Central memory CD8-positive, alpha-beta T cell (primary cell): ENCODE measurements at regions not wholly inside any gene's neighbourhood (a gene's known extent, or its start where the extent isn't known, plus 50 kb on each side); places are given as distances from the start of the nearest gene placed in this dataset.

Source experiments
- ATAC-seq: fragments of 150-1000 bp; cut with Tn5 transposase; replicated peaks from 2 replicates; pipeline ENCODE4 v1.10.0; 2022; ENCODE audit warnings: mild to moderate bottlenecking, moderate FRiP score, moderate number of reproducible peaks; ENCODE audit not compliant: poor library complexity, severe bottlenecking; ENCODE audit errors: extremely low read depth
- DNase-seq, 2 donors: peaks; one replicate each; pipeline ENCODE4 v3.0.0; 2021; ENCODE audit warnings: low spot score in 2 of 2
- H3K27ac Mint-ChIP-seq: one replicate; pipeline ENCODE4 v1.8.0; 2022; ENCODE audit warnings: low read depth, mild to moderate bottlenecking, moderate library complexity, mixed read lengths
- H3K27me3 Mint-ChIP-seq: one replicate; pipeline ENCODE4 v1.8.0; 2022; ENCODE audit warnings: mixed read lengths
- H3K36me3 Mint-ChIP-seq: one replicate; pipeline ENCODE4 v1.8.0; 2022; ENCODE audit warnings: mild to moderate bottlenecking, moderate library complexity, mixed read lengths; ENCODE audit not compliant: insufficient read depth
- H3K4me1 Mint-ChIP-seq: one replicate; pipeline ENCODE4 v1.8.0; 2022; ENCODE audit warnings: mixed read lengths
- H3K4me3 Mint-ChIP-seq: one replicate; pipeline ENCODE4 v1.8.0; 2022; ENCODE audit warnings: mild to moderate bottlenecking, moderate library complexity, mixed read lengths
- H3K9me3 Mint-ChIP-seq: one replicate; pipeline ENCODE4 v1.8.0; 2022; ENCODE audit warnings: mixed read lengths

DNA sequence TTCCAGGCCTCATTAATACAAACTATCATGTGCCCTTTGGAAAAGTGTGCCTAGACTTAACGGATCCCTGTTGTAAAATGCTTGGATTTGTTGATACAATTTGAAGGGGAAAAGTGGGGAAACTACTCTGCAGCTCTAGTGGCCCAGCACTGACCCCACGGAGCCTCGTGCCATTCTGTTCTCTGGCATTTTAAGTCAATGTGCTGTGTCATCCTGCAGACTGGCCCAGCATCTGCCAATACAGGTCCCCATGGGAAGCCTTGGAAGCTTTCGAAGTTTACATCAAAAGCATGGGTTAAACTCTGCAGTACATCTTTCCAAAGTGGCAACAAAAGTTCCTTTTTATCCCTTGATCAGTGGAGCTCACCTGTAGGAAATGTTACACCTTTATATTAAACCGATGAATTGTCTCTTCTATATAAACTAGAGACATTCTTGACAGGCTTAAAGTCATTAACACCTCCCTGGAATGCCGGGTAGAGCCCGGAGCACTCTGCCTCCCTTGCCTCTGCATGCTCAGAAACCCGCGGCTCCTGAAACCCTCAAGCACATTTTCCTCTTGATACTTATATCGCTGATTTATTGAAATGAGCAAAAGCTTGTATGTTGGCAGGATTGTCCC is 596.0 kb upstream of the ADAMTS16 start:
- DNase-seq: no peak
- H3K4me3 Mint-ChIP-seq: no peak overlapping the region
- no peak for ATAC-seq
- H3K27ac Mint-ChIP-seq: no peak overlapping the region
- no peaks in the 10 kb centered on the region for H3K4me1 Mint-ChIP-seq
- H3K27me3 Mint-ChIP-seq: no peaks in the 10 kb centered on the region
- H3K9me3 Mint-ChIP-seq: peaks cover 28% of the 10 kb centered on the region
- no peaks in the 10 kb centered on the region for H3K36me3 Mint-ChIP-seq

DNA sequence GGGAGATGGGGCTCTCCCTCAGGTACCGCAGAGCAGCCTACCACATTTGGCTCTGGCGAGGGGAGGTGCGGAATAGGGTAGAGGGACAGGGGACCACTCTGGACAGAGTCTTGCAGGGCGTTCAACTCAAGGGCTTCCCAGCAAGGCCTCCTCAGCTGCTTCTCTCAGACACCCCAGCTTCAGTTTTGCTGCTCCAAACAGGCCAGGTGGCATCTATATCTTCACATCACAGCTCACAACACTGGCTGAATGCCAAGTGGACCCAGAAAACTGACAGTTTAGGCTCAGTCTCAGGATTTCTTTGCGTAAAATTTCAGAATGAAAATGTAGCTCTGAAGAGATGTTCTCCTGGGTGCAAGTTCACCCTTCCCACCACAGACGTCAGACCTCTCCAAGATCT is 592.6 kb upstream of the ADAMTS16 start:
- Mint-ChIP-seq H3K9me3 (peaks cover 35% of the 10 kb centered on the region), H3K36me3 (no peaks in the 10 kb centered on the region), H3K4me3 (no peak overlapping the region), H3K27ac (no peak overlapping the region), H3K4me1 (no peaks in the 10 kb centered on the region), H3K27me3 (no peaks in the 10 kb centered on the region)
- DNase-seq (no peak), ATAC-seq (no peak)

DNA sequence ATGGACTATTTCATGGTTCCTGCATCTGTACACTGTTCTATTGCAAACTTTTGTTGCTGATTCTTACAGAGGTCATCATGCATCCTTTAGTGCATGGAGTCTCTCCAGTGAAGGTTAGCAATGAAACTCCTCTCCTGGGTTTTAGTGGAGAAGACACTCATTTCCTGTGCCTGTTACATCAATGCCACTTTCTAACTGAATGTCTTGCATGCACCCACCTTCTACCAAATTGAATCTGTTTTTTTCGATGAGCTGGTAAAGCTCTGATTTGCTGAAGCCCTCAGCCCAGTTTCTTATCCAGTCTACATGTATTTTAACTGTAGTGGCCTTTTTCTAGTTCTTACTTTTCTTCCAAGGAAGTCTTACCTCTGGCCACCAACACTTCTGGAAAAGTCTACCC is 591.8 kb upstream of the ADAMTS16 start:
- no peak for DNase-seq
- no peaks in the 10 kb centered on the region for H3K36me3 Mint-ChIP-seq
- no peaks in the 10 kb centered on the region for H3K27me3 Mint-ChIP-seq
- H3K27ac Mint-ChIP-seq: no peak overlapping the region
- no peak for ATAC-seq
- H3K4me3 Mint-ChIP-seq: no peak overlapping the region
- peaks cover 40% of the 10 kb centered on the region for H3K9me3 Mint-ChIP-seq
- no peaks in the 10 kb centered on the region for H3K4me1 Mint-ChIP-seq

DNA sequence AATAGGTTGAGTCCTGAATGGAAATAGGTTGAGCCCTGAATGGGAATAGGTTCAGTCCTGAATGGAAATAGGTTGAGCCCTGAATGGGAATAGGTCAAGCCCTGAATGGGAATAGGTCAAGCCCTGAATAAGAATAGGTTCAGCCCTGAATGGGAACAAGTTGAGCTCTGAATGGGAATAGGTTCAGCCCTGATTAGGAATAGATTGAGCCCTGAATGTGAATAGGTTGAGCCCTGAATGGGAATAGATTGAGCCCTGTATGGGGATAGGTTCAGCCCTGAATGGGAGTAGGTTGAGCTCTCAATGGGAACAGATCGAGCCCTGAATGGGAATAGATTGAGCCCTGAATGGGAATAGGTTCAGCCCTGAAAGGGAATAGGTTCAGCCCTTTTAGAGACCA is 590.8 kb upstream of the ADAMTS16 start:
- DNase-seq (no peak), ATAC-seq (no peak)
- peaks cover 40% of the 10 kb centered on the region for H3K9me3 Mint-ChIP-seq
- H3K36me3 Mint-ChIP-seq: no peaks in the 10 kb centered on the region
- H3K27ac Mint-ChIP-seq: no peak overlapping the region
- no peak overlapping the region for H3K4me3 Mint-ChIP-seq
- no peaks in the 10 kb centered on the region for H3K27me3 Mint-ChIP-seq
- no peaks in the 10 kb centered on the region for H3K4me1 Mint-ChIP-seq

DNA sequence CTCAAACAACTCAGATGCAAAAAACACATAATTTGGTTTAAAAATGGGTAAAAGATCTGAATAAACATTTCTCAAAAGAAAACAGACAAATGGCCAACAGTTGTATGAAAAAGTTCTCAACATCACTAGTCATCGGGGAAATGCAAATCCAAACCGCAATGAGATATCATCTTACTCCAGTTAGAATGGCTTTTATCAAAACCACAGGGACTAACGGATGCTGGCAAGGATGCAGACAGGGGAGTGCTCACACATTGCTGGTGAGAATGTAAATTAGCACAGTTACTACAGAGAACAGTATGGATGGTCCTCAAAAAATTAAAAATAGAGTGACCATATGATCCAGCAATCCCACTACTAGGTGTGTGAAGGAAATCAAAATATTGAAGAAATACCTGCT is 589.1 kb upstream of the ADAMTS16 start:
- H3K27me3 Mint-ChIP-seq: no peaks in the 10 kb centered on the region
- no peak overlapping the region for H3K4me3 Mint-ChIP-seq

DNA sequence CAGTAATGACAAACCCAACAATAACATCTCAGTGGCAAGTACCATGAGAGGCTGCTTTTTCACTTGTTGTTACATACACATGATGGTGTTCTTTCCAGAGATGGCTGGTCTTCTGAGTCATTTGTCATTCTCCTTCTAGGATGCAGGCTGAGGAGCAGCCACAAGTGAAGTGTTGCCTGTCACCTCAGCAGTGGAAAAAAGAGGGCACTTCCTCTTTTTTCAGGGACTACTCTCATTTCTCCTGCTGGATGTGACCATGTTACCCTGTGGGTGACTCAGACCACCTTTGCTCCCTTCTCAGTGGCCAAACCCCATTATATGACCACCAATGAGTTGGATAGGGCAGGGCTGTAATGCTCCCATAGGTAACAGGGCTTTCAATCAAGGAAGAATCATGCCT is 587.0 kb upstream of the ADAMTS16 start:
- Mint-ChIP-seq H3K36me3 (no peaks in the 10 kb centered on the region), H3K27me3 (no peaks in the 10 kb centered on the region), H3K4me3 (no peak overlapping the region), H3K4me1 (no peaks in the 10 kb centered on the region), H3K9me3 (peaks cover 34% of the 10 kb centered on the region), H3K27ac (no peak overlapping the region)
- no peak for ATAC-seq
- no peak for DNase-seq

More for the DNA sequence above, 589.1 kb upstream of the ADAMTS16 start:
- ATAC-seq (no peak), DNase-seq (no peak)
- H3K36me3 Mint-ChIP-seq: no peaks in the 10 kb centered on the region
- no peaks in the 10 kb centered on the region for H3K4me1 Mint-ChIP-seq
- peaks cover 35% of the 10 kb centered on the region for H3K9me3 Mint-ChIP-seq
- no peak overlapping the region for H3K27ac Mint-ChIP-seq

DNA sequence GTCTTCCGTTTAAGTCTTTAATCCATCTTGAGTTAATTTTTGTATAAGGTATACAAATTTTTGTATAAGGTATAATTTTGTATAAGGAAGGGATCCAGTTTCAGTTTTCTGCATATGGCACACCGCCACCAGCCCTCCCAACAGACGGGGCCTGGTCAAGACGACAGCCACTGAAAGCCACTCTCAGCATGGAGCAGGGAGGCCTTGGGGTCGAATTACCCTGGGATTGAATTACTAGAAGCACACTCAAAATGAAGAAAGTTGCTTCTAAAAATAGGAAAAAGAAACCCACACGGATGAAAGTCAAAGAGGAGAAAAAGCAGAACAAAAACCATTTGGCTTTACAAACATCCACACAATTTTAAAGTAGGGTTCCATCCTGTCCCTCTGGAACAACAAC is 586.2 kb upstream of the ADAMTS16 start:
- ATAC-seq (no peak), DNase-seq (no peak)
- no peaks in the 10 kb centered on the region for H3K27me3 Mint-ChIP-seq
- no peak overlapping the region for H3K27ac Mint-ChIP-seq
- H3K4me3 Mint-ChIP-seq: no peak overlapping the region
- H3K36me3 Mint-ChIP-seq: no peaks in the 10 kb centered on the region
- H3K4me1 Mint-ChIP-seq: no peaks in the 10 kb centered on the region
- H3K9me3 Mint-ChIP-seq: peaks cover 32% of the 10 kb centered on the region

DNA sequence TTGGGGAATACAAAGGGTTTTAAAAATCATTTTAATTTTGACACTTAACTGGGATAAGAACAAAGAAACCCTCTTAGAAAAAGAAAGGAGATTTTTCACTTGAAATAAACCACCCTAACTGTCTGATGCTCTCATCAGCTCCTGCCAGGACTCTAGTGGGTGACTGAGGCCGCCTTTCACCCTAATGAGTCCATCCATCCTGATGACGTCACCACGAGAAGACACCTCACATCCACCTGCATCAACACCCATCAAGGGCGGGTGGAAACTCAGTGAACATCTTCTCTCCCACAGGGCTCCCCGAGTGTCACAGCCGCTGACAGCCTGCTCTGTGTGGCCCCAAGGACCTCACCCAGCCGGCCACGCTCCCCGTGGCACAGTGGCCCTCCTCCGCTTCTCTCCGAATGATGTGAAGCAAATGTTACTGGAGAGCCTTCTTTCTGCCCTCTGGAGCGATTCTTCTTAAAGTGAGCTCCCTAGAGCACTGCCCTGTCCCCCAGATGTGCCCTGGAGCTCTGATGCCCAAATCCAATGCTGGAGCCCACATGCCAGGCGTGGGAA is 584.3 kb upstream of the ADAMTS16 start:
- Mint-ChIP-seq H3K4me3 (no peak overlapping the region), H3K27me3 (no peaks in the 10 kb centered on the region), H3K4me1 (no peaks in the 10 kb centered on the region), H3K27ac (no peak overlapping the region), H3K36me3 (no peaks in the 10 kb centered on the region), H3K9me3 (peaks cover 35% of the 10 kb centered on the region)
- DNase-seq: no peak
- no peak for ATAC-seq

DNA sequence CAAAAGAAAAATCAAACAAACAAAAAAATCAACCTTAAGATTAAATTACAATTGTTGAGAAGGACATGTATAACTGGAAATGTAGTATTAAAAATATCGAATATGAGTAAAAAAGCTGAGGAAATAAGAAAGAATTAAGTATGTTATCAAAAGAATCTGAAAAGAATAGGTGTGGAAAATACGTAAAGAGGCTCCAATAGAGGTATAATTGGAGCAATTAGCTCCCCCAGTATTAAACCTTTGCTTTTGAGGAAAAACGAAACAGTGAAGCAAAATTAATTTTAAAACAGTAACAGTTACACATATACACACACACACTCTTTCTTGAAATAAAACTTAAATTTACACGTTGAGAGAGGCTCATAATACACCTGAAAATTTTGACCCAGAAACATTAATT is 578.7 kb upstream of the ADAMTS16 start:
- no peaks in the 10 kb centered on the region for H3K4me1 Mint-ChIP-seq
- no peaks in the 10 kb centered on the region for H3K27me3 Mint-ChIP-seq
- H3K27ac Mint-ChIP-seq: no peak overlapping the region

DNA sequence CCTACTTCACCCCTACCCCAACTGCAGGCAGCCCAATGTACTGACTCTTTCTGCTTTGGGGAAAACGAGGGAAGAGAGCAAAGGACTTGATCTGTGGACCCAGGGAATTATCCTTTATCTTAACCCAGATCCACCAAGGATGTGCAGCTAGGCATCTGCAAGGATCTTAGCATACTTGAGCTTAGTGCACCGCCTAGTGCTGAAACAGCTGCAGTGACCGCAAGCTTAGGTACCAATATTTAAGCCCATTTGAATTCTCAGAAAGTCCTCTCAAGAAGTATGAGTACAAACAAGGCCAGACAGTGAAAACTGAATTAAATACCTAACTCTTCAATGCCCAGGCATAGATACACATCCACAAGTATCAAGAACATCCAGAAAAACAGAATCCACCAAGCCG is 576.7 kb upstream of the ADAMTS16 start:
- Mint-ChIP-seq H3K4me1 (no peaks in the 10 kb centered on the region), H3K9me3 (peaks cover 53% of the 10 kb centered on the region), H3K4me3 (no peak overlapping the region), H3K27me3 (no peaks in the 10 kb centered on the region), H3K27ac (no peak overlapping the region), H3K36me3 (no peaks in the 10 kb centered on the region)
- ATAC-seq (no peak), DNase-seq (no peak)

More for the DNA sequence above, 578.7 kb upstream of the ADAMTS16 start:
- DNase-seq: no peak
- peaks cover 49% of the 10 kb centered on the region for H3K9me3 Mint-ChIP-seq
- no peak for ATAC-seq
- no peaks in the 10 kb centered on the region for H3K36me3 Mint-ChIP-seq
- no peak overlapping the region for H3K4me3 Mint-ChIP-seq

DNA sequence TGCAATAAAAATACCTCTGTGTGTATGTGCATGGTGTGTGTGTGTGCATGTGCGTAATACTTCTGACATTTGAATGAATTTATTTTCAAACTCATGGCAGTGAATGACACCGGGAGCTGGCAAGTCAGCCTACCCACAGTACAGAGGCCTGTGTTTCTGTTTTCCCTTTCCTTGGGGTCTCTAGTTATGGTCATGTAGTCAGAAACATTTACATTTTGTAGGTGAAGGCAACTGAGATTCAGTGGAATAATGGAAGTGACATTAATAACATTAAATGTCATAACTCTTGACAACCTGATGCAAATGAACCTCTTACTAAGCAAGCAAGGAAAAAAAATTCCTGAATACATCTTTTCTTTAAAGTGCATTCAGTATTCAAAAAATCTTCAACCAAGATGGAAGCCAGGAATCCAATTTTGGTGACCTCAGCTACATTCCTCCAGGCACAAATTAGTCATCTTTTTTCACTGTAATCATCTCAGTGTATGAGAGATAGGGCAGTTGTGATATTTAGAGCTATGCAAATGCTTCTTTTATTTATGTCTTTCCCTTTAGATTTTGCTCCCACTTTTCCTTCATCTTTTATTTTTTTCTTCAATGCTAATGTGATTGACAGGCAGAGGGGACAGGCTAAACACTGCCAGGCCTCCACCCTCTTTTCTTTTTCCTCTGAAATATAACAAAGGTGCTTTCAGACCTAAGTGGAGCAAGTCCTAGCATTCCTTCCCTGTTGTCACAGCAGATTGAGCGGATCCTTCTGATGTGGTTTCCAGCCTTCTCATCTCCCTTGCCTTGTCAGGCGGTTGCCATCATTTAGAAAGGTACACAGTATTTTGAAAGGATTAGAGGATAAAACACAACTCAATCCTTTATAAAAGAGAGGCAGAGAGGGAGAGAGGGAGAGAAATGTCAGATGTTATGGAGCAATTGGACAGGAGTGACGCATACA is 569.8 kb upstream of the ADAMTS16 start:
- ATAC-seq (no peak), DNase-seq (no peak)
- Mint-ChIP-seq H3K4me1 (no peaks in the 10 kb centered on the region), H3K27me3 (no peaks in the 10 kb centered on the region), H3K9me3 (peaks cover 31% of the 10 kb centered on the region), H3K27ac (no peak overlapping the region), H3K4me3 (no peak overlapping the region), H3K36me3 (no peaks in the 10 kb centered on the region)

DNA sequence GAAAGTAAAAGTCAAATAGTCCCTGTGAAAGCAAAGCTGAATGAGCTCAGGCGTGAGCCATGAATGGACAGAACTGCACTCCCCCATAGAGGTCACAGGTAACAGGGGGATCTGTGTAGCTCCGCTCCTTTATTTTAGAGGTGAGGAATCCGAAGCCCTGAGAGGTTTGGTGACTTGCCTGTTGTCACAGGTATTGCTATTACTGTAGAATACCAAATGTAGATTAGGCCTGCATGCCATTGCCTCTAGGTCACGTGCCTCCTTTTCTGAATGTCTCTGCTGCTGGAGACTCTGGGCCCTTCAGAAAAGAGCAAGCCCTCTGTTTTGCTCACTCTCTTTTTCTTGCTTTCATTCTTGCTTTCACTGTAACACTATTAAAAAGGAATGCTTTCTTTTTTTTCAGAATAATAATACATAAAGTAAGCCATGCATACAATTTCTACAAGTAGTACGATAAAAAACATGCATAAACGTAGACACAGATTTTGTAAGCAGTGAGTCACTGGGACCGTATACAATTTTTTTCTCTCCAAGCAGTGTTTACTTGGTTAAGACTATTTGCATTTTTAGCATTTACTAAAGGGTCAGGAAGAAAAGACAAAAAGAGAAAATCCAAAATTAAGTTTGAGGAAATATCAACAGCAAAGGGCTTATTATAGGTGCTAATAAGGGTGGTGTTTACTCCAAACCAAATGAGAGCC is 568.7 kb upstream of the ADAMTS16 start:
- ATAC-seq (no peak), DNase-seq (no peak)
- Mint-ChIP-seq H3K4me3 (no peak overlapping the region), H3K36me3 (no peaks in the 10 kb centered on the region), H3K27me3 (no peaks in the 10 kb centered on the region), H3K27ac (no peak overlapping the region), H3K9me3 (peaks cover 26% of the 10 kb centered on the region), H3K4me1 (no peaks in the 10 kb centered on the region)
